ENCODE measurements at regions not wholly inside any gene's neighbourhood (a gene's known extent, or its start where the extent isn't known, plus 50 kb on each side); places are given as distances from the start of the nearest gene placed in this dataset.

DNA sequence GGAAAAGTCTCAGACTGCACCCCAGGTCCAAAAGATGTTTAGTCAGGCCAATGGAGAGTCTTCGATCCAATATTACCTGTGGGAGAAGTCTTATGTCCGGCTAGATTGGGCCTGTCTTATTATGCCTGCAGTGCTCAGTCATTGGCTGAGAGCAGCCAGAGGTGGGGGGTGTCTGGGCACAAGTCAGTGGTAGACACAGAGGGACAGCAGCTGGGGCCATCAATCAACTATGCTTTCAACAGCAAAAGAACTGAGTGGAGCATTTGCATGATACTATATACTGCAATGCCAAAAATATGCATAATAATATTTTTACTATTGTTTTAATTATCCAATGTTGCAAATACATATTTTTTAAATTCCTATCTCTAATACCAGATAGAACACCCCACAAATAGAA, 298.6 kb upstream of the CDH20 start:
- H3K9ac ChIP-seq (ENCODE audit: extremely low read depth, insufficient read length, low read length), result no peak overlapping the region
- no peaks in the 10 kb centered on the region for H3K23me2 ChIP-seq (ENCODE audit: insufficient read length, low read depth, low read length, poor library complexity, severe bottlenecking)
- H3T11ph ChIP-seq (ENCODE audit: low read length), result no peak overlapping the region
- H3K56ac ChIP-seq (ENCODE audit: insufficient read length, low read depth, low read length), result no peak overlapping the region
- H4K91ac ChIP-seq (ENCODE audit: insufficient read length, low read depth, low read length), result no peak overlapping the region
- peaks cover 4% of the 10 kb centered on the region; the same call in 1 of the 2 replicates for H3K4me1 ChIP-seq (ENCODE audit: insufficient read depth, low read length)
- no peak overlapping the region for H2BK20ac ChIP-seq (ENCODE audit: low read depth, low read length, poor library complexity, severe bottlenecking)
- Mint-ChIP-seq H3K36me3 (ENCODE audit: insufficient read depth in 1 of 3, low read depth in 3 of 3) (no peaks in the 10 kb centered on the region), H3K27ac (no peak overlapping the region), H3K27me3 (ENCODE audit: low read depth) (no peaks in the 10 kb centered on the region), H3K4me1 (peaks cover 5% of the 10 kb centered on the region in 2 experiments; a peak in 3 of 4 replicates), H3K9me3 (no peaks in the 10 kb centered on the region; a peak in 1 of 5 replicates), H3K4me3 (no peak overlapping the region)
- no peak overlapping the region for H2AK5ac ChIP-seq (ENCODE audit: insufficient read length, low read length)
- no peak overlapping the region for H2AFZ ChIP-seq (ENCODE audit: low read length)
- H3K9me3 ChIP-seq (ENCODE audit: control insufficient read depth, low read depth, low read length), result no peaks in the 10 kb centered on the region
- DNase-seq, result no peak
- WGBS (ENCODE audit: extremely low coverage, insufficient read length, low lambda C conversion rate), result no CpG with 5 or more reads among the region's 2 CpGs
- H3K4me2 ChIP-seq (ENCODE audit: insufficient read depth, insufficient read length, low read length), result no peak overlapping the region
- no peaks in the 10 kb centered on the region for H3K27me3 ChIP-seq (ENCODE audit: insufficient read depth, low read length)
- H4K20me1 ChIP-seq (ENCODE audit: control insufficient read depth, insufficient read depth, insufficient read length), result no peaks in the 10 kb centered on the region
- no peaks in the 10 kb centered on the region for H3K79me2 ChIP-seq (ENCODE audit: insufficient read depth, low read length)
- no peak overlapping the region for H3K23ac ChIP-seq (ENCODE audit: insufficient read length, low read depth, low read length)
- H3K18ac ChIP-seq (ENCODE audit: insufficient read length, low read depth, low read length), result no peak overlapping the region
- no peak overlapping the region for H2BK5ac ChIP-seq (ENCODE audit: insufficient read length, low read length)
- H4K5ac ChIP-seq (ENCODE audit: insufficient read length, low read depth, low read length), result no peak overlapping the region
- TF ChIP-seq, protein P1, sequence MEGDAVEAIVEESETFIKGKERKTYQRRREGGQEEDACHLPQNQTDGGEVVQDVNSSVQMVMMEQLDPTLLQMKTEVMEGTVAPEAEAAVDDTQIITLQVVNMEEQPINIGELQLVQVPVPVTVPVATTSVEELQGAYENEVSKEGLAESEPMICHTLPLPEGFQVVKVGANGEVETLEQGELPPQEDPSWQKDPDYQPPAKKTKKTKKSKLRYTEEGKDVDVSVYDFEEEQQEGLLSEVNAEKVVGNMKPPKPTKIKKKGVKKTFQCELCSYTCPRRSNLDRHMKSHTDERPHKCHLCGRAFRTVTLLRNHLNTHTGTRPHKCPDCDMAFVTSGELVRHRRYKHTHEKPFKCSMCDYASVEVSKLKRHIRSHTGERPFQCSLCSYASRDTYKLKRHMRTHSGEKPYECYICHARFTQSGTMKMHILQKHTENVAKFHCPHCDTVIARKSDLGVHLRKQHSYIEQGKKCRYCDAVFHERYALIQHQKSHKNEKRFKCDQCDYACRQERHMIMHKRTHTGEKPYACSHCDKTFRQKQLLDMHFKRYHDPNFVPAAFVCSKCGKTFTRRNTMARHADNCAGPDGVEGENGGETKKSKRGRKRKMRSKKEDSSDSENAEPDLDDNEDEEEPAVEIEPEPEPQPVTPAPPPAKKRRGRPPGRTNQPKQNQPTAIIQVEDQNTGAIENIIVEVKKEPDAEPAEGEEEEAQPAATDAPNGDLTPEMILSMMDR (conservative IDR thresholded peaks at IDR 0.05), result no peak
- no peak overlapping the region for H2BK120ac ChIP-seq (ENCODE audit: low read depth, low read length, poor library complexity, severe bottlenecking)
- no peak overlapping the region for H2BK15ac ChIP-seq (ENCODE audit: low read depth, low read length)
- H3K14ac ChIP-seq (ENCODE audit: insufficient read depth, low read length), result no peak overlapping the region
- no peak overlapping the region for H3K27ac ChIP-seq (ENCODE audit: insufficient read length, low read depth, low read length)
- no peak overlapping the region for H3K4ac ChIP-seq (ENCODE audit: low read depth, low read length)
- no peaks in the 10 kb centered on the region for H3K79me1 ChIP-seq (ENCODE audit: insufficient read depth, low read depth, low read length, poor library complexity, severe bottlenecking)
- no peak overlapping the region for H2BK12ac ChIP-seq (ENCODE audit: insufficient read length, low read depth, low read length)
- no peak overlapping the region for H4K8ac ChIP-seq (replicated peaks; ENCODE audit: insufficient read length, low read depth, low read length)
